ENCODE measurements at regions not wholly inside any gene's neighbourhood (a gene's known extent, or its start where the extent isn't known, plus 50 kb on each side); places are given as distances from the start of the nearest gene placed in this dataset.

DNA sequence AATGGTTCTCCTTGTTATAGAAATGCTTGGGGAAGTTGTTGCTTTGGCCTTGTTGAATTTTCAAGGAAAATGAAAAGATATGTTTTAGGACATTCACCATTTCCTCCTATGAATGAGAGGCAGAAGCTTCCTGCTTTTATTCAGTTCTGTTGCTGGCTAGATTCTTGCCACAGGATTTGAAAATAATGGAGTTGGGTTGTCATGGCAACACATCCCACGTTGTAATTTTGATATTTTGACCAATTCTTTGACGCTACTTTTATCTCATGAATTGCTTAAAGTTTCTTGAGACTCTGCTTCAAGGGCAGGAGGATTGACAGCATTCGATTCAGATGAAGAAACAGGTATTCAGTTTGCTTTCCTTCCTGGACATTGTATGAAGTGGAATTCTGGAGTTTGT, 331.5 kb downstream of the PRDM2 start:
- no peak for DNase-seq (ENCODE audit: extremely low read depth in 1 of 2, low read depth in 1 of 2)

DNA sequence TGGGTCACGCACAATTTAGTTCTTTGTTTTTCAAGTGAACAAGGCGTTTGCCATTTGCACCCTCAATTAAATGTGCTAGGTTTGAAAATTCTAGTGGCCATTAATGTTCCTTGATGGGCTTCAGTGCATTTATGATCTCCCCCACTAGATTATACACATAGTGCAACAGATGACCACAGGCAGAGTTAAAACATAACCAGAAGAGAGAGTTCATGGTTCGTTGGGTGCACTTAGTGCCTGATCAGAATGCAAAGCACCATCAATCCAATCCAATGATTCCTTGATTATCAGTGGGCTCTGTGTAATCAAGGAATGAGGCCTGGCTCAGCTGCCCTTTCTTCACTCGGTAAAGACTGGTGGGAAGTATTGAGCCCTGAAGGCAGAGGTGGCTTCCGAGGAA, 334.5 kb downstream of the PRDM2 start:
- no peak for DNase-seq (ENCODE audit: extremely low read depth in 1 of 2, low read depth in 1 of 2)

- no peak for DNase-seq (ENCODE audit: extremely low read depth in 1 of 2, low read depth in 1 of 2)
Measured at GRCh38 chr1:14037101-14037847, 337.3 kb downstream of the PRDM2 start.

GRCh38 chr1:14039582-14040430, 339.8 kb downstream of the PRDM2 start:
- DNase-seq (ENCODE audit: extremely low read depth in 1 of 2, low read depth in 1 of 2) = no peak

DNA sequence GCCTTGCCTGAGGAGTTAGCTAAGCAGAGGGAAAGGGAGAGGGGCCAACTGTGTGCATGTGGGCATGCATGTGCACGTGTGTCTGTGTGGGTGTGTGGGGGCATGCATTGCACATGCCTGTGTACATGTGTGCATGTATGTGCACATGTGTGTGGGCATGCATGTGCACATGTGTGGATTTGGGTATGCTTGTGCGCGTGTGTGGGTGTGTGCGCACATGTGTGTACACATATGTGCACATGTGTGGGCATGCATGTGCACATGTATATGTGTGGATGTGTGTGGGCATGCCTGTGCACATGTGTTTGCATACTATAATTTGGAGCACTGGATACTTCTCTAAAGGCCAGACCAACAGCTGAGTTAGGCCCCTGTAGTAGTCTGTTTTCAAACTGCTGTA, 350.0 kb downstream of the PRDM2 start:
- no peak for DNase-seq (ENCODE audit: extremely low read depth in 1 of 2, low read depth in 1 of 2)

- DNase-seq (ENCODE audit: extremely low read depth in 1 of 2, low read depth in 1 of 2) = no peak
Measured at GRCh38 chr1:14055442-14056223, 355.6 kb downstream of the PRDM2 start.

DNA sequence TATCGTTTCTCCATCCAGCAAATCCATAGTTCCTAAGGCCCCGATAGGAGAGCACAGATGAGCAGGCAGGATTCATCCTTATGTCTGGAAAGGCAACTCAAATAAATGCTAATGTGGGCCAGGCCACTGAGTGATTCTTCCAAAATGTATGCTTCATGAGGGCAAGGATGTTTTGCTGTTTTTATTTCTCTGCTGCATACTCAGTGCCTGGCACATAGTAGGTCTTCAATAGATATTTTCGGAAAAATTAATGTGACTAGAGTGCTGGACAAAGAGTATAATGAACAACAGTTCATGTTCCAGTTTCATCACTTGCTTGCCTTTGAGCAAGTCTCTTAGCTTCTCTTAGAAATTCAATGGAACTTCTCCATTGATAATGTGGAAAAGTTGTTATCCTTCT, 357.7 kb downstream of the PRDM2 start:
- DNase-seq (ENCODE audit: extremely low read depth in 1 of 2, low read depth in 1 of 2) = no peak

DNA sequence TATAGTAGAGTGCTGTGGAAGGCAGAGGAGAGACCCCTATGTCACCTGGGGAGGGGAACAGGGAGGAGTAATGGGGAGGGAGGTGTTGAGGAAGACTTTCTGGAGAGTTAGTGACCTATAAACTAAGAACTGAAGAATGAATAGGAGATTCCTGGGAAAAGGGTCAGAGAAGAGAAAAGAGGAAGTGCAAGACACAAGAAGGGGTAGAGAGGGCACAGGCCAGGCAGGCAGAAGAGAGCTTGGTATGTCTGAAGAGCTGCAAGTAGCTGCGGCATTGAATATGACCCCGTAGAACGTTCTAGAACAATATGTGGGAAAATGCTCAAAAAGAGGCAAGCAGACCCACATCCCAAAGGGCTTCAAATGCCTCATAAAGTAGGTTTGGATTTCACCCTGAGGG, 361.2 kb downstream of the PRDM2 start:
- no peak for DNase-seq (ENCODE audit: extremely low read depth in 1 of 2, low read depth in 1 of 2)

GRCh38 chr1:14061722-14062121, 361.7 kb downstream of the PRDM2 start:
- no peak for DNase-seq (ENCODE audit: extremely low read depth in 1 of 2, low read depth in 1 of 2)

GRCh38 chr1:14062669-14063068, 362.7 kb downstream of the PRDM2 start:
- DNase-seq (ENCODE audit: extremely low read depth in 1 of 2, low read depth in 1 of 2) = no peak

DNA sequence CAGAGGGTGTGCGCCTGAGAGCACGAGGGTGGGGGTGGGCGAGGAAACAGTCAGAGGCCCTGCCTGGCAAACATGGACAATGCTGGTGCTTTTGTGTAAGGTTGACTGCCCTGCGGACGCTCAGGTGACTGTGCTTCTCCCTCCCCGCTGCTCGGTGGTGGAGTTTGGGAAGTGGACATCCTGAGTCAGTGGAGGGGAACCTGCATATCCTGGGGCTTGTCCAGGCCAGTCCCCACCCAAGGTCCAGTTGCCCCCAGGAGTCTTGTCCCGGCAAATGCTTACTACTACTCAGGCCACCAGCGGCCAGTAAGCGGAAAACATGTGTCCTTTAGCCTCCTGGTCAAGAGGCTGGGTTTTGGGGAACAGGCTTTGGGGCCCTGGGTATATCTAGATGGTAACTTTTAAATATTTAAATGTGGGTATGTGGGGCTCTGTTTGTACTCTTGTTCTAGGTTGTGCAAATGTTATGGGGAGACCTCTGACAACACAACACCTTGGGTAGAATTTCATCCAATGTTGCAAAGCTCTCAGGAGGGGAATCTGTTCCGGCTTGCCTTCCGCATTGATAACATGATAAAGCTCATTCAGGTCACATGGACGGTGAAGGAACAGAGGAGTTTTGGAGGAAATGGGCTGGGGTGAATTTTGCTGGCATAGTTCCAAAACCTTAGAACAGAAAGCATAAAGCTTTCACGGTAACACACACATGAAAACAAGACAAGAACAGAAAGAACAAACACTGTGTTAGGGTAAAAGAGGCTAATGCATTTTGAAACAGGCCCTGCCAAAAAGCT, 364.9 kb downstream of the PRDM2 start:
- DNase-seq (ENCODE audit: extremely low read depth in 1 of 2, low read depth in 1 of 2) = no peak

- no peak for DNase-seq (ENCODE audit: extremely low read depth in 1 of 2, low read depth in 1 of 2)
Measured at GRCh38 chr1:14065486-14065885, 365.5 kb downstream of the PRDM2 start.

DNA sequence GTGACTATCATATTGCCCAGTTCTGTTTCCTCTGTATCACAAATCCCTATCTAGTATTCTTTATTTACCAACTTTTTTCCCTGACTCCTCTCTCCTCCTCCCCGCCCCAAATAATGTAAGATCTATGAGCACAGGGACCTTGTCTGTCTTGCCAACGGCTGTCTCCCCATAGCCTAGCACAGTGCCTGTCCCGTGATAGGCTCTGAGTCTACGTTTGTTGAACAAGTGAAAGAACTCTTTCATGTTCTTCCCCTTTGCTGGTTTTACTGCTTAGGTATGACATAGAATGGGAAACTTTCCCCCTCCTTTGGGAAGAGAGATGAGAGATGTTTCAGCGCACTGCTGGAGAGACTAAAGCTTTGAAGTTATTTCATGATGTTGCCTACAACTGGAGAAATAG, 367.0 kb downstream of the PRDM2 start:
- no peak for DNase-seq (ENCODE audit: extremely low read depth in 1 of 2, low read depth in 1 of 2)

DNA sequence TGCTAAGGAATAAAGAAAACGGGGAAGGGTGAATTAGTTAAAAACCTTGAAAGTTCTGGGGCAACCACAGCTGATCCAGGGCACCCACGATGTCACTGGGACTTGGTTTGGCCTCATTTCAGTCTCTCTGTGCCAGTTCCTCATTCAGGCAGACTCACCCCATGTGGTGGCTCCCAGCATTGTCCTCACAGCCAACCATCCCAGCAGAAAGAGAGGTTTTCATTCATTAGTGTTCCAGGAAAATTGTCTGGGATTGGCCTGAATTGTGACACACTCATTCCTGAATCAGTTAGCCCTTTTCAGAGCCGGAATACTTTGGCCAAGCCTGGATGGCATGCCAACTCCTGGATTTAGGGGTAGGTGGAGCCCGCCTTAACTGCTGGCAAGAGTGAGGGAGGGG, 367.7 kb downstream of the PRDM2 start:
- no peak for DNase-seq (ENCODE audit: extremely low read depth in 1 of 2, low read depth in 1 of 2)

- no peak for DNase-seq (ENCODE audit: extremely low read depth in 1 of 2, low read depth in 1 of 2)
Measured at GRCh38 chr1:14071581-14071980, 371.6 kb downstream of the PRDM2 start.

DNA sequence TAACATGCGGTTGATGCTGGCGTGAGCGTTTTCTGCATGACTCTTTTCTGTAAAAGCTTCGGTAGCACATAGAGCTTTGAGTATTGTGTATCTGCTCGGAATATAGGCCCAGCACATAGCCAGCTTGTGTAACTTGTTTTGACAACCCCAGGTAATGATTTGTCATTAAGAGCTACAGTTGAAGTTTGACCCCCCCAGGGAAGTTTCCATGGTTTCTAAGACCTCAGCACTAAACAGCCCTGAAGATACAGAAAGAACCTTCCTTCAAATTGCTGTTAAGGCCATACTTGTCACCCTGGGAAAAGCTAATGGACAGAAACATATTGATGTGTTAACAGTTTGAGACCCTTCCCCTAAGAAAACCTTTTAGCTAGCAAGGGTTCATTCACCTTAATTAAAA, 380.7 kb downstream of the PRDM2 start:
- DNase-seq (ENCODE audit: extremely low read depth in 1 of 2, low read depth in 1 of 2) = no peak

GRCh38 chr1:14082331-14082730, 382.3 kb downstream of the PRDM2 start:
- DNase-seq (ENCODE audit: extremely low read depth in 1 of 2, low read depth in 1 of 2) = no peak

- DNase-seq (ENCODE audit: extremely low read depth in 1 of 2, low read depth in 1 of 2) = no peak
Measured at GRCh38 chr1:14083277-14083676, 383.3 kb downstream of the PRDM2 start.

GRCh38 chr1:14083706-14084105, 383.7 kb downstream of the PRDM2 start:
- DNase-seq (ENCODE audit: extremely low read depth in 1 of 2, low read depth in 1 of 2) = no peak

DNA sequence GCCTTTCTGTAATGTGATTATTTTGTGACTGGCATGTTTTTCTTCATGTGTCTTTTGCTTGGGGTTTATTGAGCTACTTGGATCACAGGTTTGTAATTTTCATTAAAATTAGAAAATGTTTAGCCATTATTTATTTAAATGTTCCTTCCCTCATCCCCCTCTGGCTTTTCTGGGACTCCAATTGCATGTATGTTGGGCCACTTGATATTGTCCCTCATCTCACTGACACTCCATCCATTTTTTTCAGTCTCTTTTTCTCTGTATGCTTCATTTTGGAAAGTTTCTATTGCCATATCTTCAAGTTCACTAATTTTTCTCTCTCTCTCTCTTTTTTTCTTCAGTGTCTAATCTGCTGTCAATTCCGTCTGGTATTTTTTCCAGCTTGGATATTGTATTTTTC, 390.1 kb downstream of the PRDM2 start:
- no peak for DNase-seq (ENCODE audit: extremely low read depth in 1 of 2, low read depth in 1 of 2)

GRCh38 chr1:14090531-14090930, 390.5 kb downstream of the PRDM2 start:
- no peak for DNase-seq (ENCODE audit: extremely low read depth in 1 of 2, low read depth in 1 of 2)

Data from activated CD8-positive, alpha-beta memory T cell treated with anti-CD3 and anti-CD28 coated beads for 1 hour (primary cell).